GM21528 (cell line): ENCODE measurements at regions not wholly inside any gene's neighbourhood (a gene's known extent, or its start where the extent isn't known, plus 50 kb on each side); places are given as distances from the start of the nearest gene placed in this dataset.
A peak's percentile ranks its signal among the peaks of the same experiment; 100 is the strongest.

Experiments
- ATAC-seq: cut with Tn5 transposase; IDR thresholded peaks from one replicate; pipeline ENCODE4 v1.9.1; 2021; ENCODE audit warnings: mild to moderate bottlenecking, moderate library complexity; ENCODE audit not compliant: unreplicated experiment, low FRiP score

DNA sequence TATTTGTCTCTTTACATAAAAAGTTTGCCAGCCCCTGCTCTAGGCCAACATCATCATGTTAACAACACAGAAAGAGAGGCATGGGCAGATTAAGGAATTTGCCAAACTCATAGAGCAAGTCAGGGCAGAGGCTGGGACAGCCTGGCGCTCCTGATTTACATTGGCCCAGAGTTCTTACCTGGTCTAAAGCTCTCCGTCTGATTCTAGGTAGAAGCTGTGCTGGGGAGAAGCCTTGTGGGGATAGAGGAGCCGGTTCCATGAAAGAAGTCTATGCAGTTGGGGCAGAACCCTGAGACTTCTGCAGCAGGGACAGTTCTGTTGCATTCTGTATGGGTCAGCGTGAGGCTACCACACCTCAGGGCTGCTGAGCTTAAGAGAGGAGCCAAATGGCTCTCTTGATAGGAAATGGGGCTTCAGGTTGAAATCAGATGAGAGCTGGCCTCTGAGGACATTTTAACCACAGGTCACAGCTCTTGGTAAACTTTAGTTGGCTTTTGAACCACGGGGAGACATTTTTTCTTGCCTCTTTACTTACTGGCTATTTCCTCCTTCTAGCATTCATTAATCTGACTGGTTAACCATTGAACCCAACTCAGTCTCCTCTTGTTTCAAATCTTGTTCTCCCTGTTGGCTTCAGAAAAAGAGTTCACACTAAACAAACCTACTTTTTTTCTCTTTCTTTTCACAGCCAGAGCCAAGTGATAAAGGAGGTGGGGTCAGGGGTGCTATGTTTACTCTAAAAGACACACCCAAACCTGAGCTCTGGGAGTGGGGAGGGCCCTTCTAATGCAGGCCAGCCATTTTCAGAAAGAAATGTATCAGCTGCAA lies 250.7 kb downstream of the OPA1 start:
- ATAC-seq, result peak; percentile 49

GRCh38 chr3:193844472-193844871 lies 251.5 kb downstream of the OPA1 start:
- ATAC-seq, result no peak

- no peak for ATAC-seq
Observed at GRCh38 chr3:193845144-193845543, 252.1 kb downstream of the OPA1 start.

GRCh38 chr3:193846569-193846968 lies 253.6 kb downstream of the OPA1 start:
- no peak for ATAC-seq

DNA sequence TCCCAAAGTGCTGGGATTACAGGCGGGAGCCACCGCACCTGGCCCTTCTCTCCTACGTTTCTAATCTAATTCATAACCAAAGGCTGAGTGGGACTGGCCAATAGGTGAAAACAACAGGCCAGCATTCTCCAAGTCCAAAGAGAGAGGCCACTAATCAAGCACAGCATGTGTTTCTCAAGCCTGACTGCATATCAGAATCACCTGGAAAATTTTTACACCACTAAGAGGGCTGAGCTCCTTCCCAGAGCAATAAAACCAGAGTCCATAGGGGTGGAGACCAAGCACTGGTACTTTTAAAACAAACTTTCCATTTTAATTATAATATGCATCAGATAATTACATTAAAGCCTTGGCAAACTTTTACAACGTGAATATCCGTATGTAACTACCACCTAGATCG lies 254.4 kb downstream of the OPA1 start:
- ATAC-seq, result no peak

GRCh38 chr3:193848547-193848946 lies 255.5 kb downstream of the OPA1 start:
- no peak for ATAC-seq

- no peak for ATAC-seq
Observed at GRCh38 chr3:193850084-193850619, 257.1 kb downstream of the OPA1 start.

- ATAC-seq, result no peak
Observed at GRCh38 chr3:193851428-193851847, 258.4 kb downstream of the OPA1 start.

- no peak for ATAC-seq
Observed at GRCh38 chr3:193851941-193852674, 259.1 kb downstream of the OPA1 start.

GRCh38 chr3:193852901-193853300 lies 259.9 kb downstream of the OPA1 start:
- no peak for ATAC-seq

- no peak for ATAC-seq
Observed at GRCh38 chr3:193853511-193854219, 260.7 kb downstream of the OPA1 start.

- ATAC-seq, result no peak
Observed at GRCh38 chr3:193857996-193858395, 265.0 kb downstream of the OPA1 start.

DNA sequence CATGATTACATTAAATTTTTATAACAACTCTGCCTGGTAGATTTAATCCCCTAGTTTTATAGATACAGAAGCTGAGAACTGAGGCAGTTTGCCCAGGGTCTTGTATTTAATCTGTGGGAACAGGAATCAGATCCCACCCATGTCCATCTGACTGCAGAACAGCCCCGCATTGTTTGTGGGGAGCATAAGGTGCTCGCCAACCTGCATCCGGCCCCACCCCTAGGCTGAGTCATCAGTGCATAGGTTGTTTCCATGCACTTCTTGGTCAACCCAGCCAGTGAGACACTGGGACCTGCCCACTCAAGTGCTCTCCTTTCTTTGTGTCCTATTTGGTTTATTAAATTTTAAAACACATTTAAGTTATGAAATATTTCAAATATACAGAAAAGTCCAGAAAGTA lies 266.2 kb downstream of the OPA1 start:
- ATAC-seq, result no peak

GRCh38 chr3:193861012-193861411 lies 268.0 kb downstream of the OPA1 start:
- no peak for ATAC-seq

DNA sequence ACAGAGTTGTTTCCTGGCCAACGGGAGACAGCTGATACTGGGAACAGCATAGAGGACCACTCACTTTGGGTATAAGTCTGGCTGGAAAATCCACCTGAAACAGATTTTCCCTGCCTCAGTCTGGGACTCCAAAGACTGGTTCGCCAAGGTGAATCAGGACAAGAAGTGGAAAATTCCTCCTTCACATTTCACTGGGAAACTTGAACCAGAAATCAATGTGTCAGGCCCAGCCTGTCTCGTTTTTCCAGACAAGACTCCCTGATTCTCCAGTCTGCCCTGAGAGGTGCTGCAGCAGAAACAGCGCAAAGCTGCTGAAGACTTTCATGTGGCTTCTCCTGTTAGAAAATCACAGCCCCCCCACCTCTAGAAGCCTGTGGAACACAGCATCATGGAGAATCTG lies 269.8 kb downstream of the OPA1 start:
- no peak for ATAC-seq

DNA sequence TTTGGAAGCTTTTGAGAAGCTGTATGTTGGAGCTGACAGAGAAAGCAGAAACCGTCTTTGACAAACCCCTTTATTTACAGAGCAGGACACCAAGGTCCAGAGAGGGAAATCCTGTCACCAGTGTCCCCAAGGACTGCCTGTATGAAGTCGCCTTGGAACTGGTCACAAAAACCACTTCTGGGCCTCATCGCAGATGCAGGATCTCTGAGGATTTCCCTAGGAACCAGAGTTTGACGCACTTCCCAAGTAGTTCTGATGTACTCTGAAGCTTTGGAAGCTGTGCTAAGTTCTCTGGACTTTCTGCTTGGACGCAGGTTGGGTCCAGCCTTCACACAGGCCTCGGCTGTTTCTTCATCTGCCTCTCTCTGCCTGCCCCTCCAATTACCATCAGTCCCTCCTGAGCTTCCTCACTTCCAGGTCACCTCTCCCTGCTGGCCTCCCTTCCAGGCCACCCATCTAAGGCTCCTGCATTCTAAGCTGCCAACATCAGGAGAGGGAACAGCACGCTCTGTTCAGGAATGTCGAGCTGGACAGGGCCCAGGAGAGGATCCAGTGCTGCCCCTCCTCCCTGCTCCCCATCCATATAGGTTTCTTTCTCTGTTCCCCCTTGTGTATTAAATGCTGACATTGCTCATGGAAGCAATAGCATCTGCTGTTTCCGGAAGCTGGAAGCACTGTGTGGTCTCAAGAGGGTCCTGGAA lies 270.8 kb downstream of the OPA1 start:
- ATAC-seq, result no peak

- peak; percentile 78 for ATAC-seq
Observed at GRCh38 chr3:193865339-193865738, 270.6 kb upstream of the HES1 start.

DNA sequence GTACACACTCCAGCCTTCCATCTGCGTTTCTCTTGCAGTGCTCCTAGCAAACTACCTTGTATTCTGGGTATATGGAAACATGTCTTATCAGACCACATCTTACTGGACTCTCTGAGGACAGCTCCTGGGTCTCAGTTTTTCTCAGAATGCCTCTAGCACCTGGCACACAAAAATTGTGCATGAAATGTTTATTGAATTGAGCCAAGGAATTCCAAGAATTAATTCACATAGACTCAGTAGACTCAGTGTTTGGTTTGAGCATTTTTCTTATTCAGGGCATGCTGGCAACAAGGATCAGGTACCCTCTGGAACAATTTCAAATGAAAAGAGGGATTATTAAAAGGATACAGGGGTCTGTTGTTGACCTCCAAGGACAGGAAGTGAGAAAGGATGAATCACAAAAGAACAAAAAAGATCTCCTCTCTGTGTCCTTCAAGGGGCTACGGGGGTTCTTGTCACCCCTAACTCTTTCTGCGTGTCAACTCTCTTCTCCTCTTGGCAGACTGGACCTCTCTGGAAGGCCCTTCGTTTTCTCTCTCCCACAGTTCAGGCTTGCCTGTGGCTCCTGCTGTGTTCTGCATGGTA lies 270.0 kb upstream of the HES1 start:
- ATAC-seq, result no peak

GRCh38 chr3:193868590-193868989 lies 267.4 kb upstream of the HES1 start:
- no peak for ATAC-seq
